IPS DF 19.7 (cell line): ENCODE measurements at regions not wholly inside any gene's neighbourhood (a gene's known extent, or its start where the extent isn't known, plus 50 kb on each side); places are given as distances from the start of the nearest gene placed in this dataset.
"Not testable (repeated sequence)": the region's sequence is repeated elsewhere in the genome, so short reads cannot be mapped to it uniquely, and the experiment has no call there.

ENCODE experiments used
- DNase-seq: peaks from one replicate; pipeline ENCODE4 v3.0.0-alpha.2; 2013; ENCODE audit warnings: low read depth, low spot score

- no peak for DNase-seq
These were observed 90.1 kb upstream of the SERTAD2 start for GRCh38 chr2:64743739-64744330.

- DNase-seq, result no peak
These were observed 91.8 kb upstream of the SERTAD2 start for GRCh38 chr2:64745562-64745961.

- not testable (repeated sequence) for DNase-seq
These were observed 94.0 kb upstream of the SERTAD2 start for GRCh38 chr2:64747690-64748091.

GRCh38 chr2:64748147-64748546 is 94.4 kb upstream of the SERTAD2 start:
- no peak for DNase-seq

- no peak for DNase-seq
These were observed 94.8 kb upstream of the SERTAD2 start for GRCh38 chr2:64748561-64748960.

GRCh38 chr2:64749446-64749845 is 95.7 kb upstream of the SERTAD2 start:
- DNase-seq, result no peak

- no peak for DNase-seq
These were observed 96.5 kb upstream of the SERTAD2 start for GRCh38 chr2:64750001-64750816.

GRCh38 chr2:64750817-64751285 is 97.1 kb upstream of the SERTAD2 start:
- DNase-seq, result peak; percentile 88

GRCh38 chr2:64751286-64752260 is 97.9 kb upstream of the SERTAD2 start:
- no peak for DNase-seq

- no peak for DNase-seq
These were observed 99.7 kb upstream of the SERTAD2 start for GRCh38 chr2:64753399-64753798.

- no peak for DNase-seq
These were observed 100.9 kb upstream of the SERTAD2 start for GRCh38 chr2:64754570-64754969.

GRCh38 chr2:64757126-64757525 is 103.4 kb upstream of the SERTAD2 start:
- DNase-seq, result no peak

GRCh38 chr2:64760128-64760527 is 106.4 kb upstream of the SERTAD2 start:
- DNase-seq, result no peak

- DNase-seq, result no peak
These were observed 108.7 kb upstream of the SERTAD2 start for GRCh38 chr2:64762301-64762997.

- DNase-seq, result no peak
These were observed 109.4 kb upstream of the SERTAD2 start for GRCh38 chr2:64763126-64763525.

- no peak for DNase-seq
These were observed 111.6 kb upstream of the SERTAD2 start for GRCh38 chr2:64765160-64765805.

- no peak for DNase-seq
These were observed 113.3 kb upstream of the SERTAD2 start for GRCh38 chr2:64766841-64767669.

- DNase-seq, result no peak
These were observed 114.2 kb upstream of the SERTAD2 start for GRCh38 chr2:64767670-64768468.

- DNase-seq, result no peak
These were observed 114.8 kb upstream of the SERTAD2 start for GRCh38 chr2:64768491-64769005.
